ENCODE measurements at regions not wholly inside any gene's neighbourhood (a gene's known extent, or its start where the extent isn't known, plus 50 kb on each side); places are given as distances from the start of the nearest gene placed in this dataset.

DNA sequence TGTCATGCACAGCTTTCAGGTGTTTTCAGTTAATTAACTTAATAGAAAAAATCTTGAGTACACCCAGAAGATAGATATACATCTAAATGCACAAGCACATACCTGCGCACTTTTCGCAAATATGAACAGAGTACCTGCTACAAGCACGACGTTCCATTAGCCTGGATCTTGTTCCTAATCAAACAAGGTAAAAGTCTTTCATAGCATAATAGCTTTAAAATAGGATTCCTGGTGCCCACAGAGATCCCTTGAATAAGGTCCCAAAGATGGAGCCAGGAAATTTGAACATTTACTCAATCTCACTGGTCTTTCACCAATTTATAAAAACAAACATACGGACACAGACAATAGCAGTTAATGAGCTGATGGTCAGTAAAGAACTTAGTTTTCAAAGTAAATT lies 689.8 kb upstream of the CHORDC1 start:
- Histone ChIP-seq H3K9me3 (ENCODE audit: control insufficient read depth, insufficient read depth, low read depth, low read length) (no peaks in the 10 kb centered on the region), H3K27ac (ENCODE audit: extremely low read depth, low read depth, low read length) (no peak overlapping the region), H3K36me3 (ENCODE audit: control insufficient read depth in 2 of 2, insufficient read depth in 1 of 2, low read length in 2 of 2) (no peaks in the 10 kb centered on the region), H3K4me3 (ENCODE audit: low read depth, low read length) (no peak overlapping the region), H3K4me1 (ENCODE audit: control insufficient read depth, insufficient read depth, low read length) (no peaks in the 10 kb centered on the region)
- TF ChIP-seq, protein P1, sequence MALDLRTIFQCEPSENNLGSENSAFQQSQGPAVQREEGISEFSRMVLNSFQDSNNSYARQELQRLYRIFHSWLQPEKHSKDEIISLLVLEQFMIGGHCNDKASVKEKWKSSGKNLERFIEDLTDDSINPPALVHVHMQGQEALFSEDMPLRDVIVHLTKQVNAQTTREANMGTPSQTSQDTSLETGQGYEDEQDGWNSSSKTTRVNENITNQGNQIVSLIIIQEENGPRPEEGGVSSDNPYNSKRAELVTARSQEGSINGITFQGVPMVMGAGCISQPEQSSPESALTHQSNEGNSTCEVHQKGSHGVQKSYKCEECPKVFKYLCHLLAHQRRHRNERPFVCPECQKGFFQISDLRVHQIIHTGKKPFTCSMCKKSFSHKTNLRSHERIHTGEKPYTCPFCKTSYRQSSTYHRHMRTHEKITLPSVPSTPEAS (tag by site-specific recombination; IDR thresholded peaks at IDR 0.05) = no peak
- TF ChIP-seq, protein P2, sequence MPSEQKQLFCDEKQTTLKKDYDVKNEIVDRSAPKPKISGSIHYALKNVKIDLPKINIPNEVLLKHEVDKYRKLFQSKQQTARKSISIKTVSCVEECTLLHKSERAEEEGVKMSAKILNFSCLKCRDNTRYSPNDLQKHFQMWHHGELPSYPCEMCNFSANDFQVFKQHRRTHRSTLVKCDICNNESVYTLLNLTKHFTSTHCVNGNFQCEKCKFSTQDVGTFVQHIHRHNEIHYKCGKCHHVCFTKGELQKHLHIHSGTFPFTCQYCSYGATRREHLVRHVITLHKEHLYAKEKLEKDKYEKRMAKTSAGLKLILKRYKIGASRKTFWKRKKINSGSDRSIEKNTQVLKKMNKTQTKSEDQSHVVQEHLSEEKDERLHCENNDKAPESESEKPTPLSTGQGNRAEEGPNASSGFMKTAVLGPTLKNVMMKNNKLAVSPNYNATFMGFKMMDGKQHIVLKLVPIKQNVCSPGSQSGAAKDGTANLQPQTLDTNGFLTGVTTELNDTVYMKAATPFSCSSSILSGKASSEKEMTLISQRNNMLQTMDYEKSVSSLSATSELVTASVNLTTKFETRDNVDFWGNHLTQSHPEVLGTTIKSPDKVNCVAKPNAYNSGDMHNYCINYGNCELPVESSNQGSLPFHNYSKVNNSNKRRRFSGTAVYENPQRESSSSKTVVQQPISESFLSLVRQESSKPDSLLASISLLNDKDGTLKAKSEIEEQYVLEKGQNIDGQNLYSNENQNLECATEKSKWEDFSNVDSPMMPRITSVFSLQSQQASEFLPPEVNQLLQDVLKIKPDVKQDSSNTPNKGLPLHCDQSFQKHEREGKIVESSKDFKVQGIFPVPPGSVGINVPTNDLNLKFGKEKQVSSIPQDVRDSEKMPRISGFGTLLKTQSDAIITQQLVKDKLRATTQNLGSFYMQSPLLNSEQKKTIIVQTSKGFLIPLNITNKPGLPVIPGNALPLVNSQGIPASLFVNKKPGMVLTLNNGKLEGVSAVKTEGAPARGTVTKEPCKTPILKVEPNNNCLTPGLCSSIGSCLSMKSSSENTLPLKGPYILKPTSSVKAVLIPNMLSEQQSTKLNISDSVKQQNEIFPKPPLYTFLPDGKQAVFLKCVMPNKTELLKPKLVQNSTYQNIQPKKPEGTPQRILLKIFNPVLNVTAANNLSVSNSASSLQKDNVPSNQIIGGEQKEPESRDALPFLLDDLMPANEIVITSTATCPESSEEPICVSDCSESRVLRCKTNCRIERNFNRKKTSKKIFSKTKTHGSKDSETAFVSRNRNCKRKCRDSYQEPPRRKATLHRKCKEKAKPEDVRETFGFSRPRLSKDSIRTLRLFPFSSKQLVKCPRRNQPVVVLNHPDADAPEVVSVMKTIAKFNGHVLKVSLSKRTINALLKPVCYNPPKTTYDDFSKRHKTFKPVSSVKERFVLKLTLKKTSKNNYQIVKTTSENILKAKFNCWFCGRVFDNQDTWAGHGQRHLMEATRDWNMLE (tag by site-specific recombination; conservative IDR thresholded peaks at IDR 0.05; ENCODE audit: low read depth) = no peak
- no peak for TF ChIP-seq EGR2 (tag by site-specific recombination; IDR thresholded peaks at IDR 0.05; ENCODE audit: low read depth)
- TF ChIP-seq, protein P3, sequence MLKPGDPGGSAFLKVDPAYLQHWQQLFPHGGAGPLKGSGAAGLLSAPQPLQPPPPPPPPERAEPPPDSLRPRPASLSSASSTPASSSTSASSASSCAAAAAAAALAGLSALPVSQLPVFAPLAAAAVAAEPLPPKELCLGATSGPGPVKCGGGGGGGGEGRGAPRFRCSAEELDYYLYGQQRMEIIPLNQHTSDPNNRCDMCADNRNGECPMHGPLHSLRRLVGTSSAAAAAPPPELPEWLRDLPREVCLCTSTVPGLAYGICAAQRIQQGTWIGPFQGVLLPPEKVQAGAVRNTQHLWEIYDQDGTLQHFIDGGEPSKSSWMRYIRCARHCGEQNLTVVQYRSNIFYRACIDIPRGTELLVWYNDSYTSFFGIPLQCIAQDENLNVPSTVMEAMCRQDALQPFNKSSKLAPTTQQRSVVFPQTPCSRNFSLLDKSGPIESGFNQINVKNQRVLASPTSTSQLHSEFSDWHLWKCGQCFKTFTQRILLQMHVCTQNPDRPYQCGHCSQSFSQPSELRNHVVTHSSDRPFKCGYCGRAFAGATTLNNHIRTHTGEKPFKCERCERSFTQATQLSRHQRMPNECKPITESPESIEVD (tag by site-specific recombination; IDR thresholded peaks at IDR 0.05) = no peak
- no peak for TF ChIP-seq REPIN1 (tag by site-specific recombination; IDR thresholded peaks at IDR 0.05; ENCODE audit: low read depth)
- TF ChIP-seq, protein P4, sequence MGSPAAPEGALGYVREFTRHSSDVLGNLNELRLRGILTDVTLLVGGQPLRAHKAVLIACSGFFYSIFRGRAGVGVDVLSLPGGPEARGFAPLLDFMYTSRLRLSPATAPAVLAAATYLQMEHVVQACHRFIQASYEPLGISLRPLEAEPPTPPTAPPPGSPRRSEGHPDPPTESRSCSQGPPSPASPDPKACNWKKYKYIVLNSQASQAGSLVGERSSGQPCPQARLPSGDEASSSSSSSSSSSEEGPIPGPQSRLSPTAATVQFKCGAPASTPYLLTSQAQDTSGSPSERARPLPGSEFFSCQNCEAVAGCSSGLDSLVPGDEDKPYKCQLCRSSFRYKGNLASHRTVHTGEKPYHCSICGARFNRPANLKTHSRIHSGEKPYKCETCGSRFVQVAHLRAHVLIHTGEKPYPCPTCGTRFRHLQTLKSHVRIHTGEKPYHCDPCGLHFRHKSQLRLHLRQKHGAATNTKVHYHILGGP (tag by site-specific recombination; IDR thresholded peaks at IDR 0.05) = no peak
- ChIA-PET CTCF (no interaction called here), POLR2A (no interaction called here)

DNA sequence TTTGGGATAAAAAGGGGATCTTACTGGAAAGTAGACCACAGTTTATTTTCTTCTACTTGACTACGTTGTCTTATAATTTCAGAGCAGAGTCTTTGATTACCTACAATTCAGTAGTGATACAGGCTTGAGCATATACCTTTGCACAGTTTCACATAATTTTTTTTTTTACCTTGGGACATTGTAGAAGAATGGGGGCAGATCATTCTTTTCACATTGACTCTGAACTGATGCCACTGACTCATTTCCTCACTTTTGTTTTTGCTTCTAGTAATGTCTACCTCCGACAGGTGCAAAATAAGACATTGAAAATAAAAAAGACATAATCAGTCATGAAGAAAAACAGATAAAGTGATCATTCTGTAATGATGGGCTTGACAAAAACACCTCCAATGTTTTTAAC lies 688.3 kb upstream of the CHORDC1 start:
- Histone ChIP-seq H3K27ac (ENCODE audit: extremely low read depth, low read depth, low read length) (no peak overlapping the region), H3K9me3 (ENCODE audit: control insufficient read depth, insufficient read depth, low read depth, low read length) (no peaks in the 10 kb centered on the region), H3K4me3 (ENCODE audit: low read depth, low read length) (no peak overlapping the region), H3K36me3 (ENCODE audit: control insufficient read depth in 2 of 2, insufficient read depth in 1 of 2, low read length in 2 of 2) (no peaks in the 10 kb centered on the region), H3K4me1 (ENCODE audit: control insufficient read depth, insufficient read depth, low read length) (no peaks in the 10 kb centered on the region)
- POLR2A ChIA-PET = no interaction called here
- CTCF ChIA-PET = no interaction called here
- no peak for TF ChIP-seq ZNF548 (tag by site-specific recombination; IDR thresholded peaks at IDR 0.05)
- TF ChIP-seq ZSCAN23 (tag by site-specific recombination; IDR thresholded peaks at IDR 0.05) = no peak
- TF ChIP-seq ZNF175 (tag by site-specific recombination; IDR thresholded peaks at IDR 0.05) = no peak
- no peak for TF ChIP-seq ZNF555 (tag by site-specific recombination; conservative IDR thresholded peaks at IDR 0.05)
- TF ChIP-seq TCF7L2 (IDR thresholded peaks at IDR 0.05; ENCODE audit: borderline replicate concordance, low read depth, low read length) = no peak
- no peak for TF ChIP-seq ZBTB17 (tag by site-specific recombination; IDR thresholded peaks at IDR 0.05)
- TF ChIP-seq ZNF16 (tag by site-specific recombination; IDR thresholded peaks at IDR 0.05; ENCODE audit: low read depth) = no peak
- TF ChIP-seq, protein P5, sequence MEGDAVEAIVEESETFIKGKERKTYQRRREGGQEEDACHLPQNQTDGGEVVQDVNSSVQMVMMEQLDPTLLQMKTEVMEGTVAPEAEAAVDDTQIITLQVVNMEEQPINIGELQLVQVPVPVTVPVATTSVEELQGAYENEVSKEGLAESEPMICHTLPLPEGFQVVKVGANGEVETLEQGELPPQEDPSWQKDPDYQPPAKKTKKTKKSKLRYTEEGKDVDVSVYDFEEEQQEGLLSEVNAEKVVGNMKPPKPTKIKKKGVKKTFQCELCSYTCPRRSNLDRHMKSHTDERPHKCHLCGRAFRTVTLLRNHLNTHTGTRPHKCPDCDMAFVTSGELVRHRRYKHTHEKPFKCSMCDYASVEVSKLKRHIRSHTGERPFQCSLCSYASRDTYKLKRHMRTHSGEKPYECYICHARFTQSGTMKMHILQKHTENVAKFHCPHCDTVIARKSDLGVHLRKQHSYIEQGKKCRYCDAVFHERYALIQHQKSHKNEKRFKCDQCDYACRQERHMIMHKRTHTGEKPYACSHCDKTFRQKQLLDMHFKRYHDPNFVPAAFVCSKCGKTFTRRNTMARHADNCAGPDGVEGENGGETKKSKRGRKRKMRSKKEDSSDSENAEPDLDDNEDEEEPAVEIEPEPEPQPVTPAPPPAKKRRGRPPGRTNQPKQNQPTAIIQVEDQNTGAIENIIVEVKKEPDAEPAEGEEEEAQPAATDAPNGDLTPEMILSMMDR (tag by site-specific recombination; IDR thresholded peaks at IDR 0.05) = no peak
- TF ChIP-seq ZNF76 (tag by site-specific recombination; IDR thresholded peaks at IDR 0.05; ENCODE audit: borderline replicate concordance, low read depth) = no peak
- TF ChIP-seq ZNF747 (tag by site-specific recombination; IDR thresholded peaks at IDR 0.05) = no peak
- TF ChIP-seq ZNF776 (tag by site-specific recombination; IDR thresholded peaks at IDR 0.05; ENCODE audit: borderline replicate concordance) = no peak
